ENCODE measurements at regions not wholly inside any gene's neighbourhood (a gene's known extent, or its start where the extent isn't known, plus 50 kb on each side); places are given as distances from the start of the nearest gene placed in this dataset.
A peak's percentile ranks its signal among the peaks of the same experiment; 100 is the strongest.
"Not testable (repeated sequence)": the region's sequence is repeated elsewhere in the genome, so short reads cannot be mapped to it uniquely, and the experiment has no call there.

GRCh38 chr9:73869264-73869663 is 627.9 kb upstream of the RORB start:
- DNase-seq (ENCODE audit: low spot score), result peak; percentile 61

GRCh38 chr9:73871636-73872035 is 625.5 kb upstream of the RORB start:
- no peak for DNase-seq (ENCODE audit: low spot score)

DNA sequence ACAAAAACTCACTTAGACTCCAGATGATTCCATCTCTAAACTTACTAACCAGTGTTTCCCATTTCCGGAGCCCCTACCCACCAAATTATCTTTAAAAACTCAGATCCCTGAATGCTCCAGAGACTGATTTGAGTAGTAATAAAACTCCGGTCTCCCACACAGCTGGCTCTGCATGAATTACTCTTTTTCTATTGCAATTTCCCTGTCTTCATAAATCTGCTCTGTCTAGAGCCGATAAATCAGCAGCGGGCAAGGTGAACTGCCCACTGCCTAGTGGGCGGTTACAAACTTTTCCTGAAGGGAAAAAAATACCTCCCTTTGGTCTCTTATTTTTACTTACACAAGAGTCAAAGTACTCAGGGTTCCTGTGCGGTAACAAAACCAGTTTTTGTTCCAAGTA is 624.4 kb upstream of the RORB start:
- no peak for DNase-seq (ENCODE audit: low spot score)

GRCh38 chr9:73880101-73880500 is 617.0 kb upstream of the RORB start:
- DNase-seq (ENCODE audit: low spot score), result no peak

DNA sequence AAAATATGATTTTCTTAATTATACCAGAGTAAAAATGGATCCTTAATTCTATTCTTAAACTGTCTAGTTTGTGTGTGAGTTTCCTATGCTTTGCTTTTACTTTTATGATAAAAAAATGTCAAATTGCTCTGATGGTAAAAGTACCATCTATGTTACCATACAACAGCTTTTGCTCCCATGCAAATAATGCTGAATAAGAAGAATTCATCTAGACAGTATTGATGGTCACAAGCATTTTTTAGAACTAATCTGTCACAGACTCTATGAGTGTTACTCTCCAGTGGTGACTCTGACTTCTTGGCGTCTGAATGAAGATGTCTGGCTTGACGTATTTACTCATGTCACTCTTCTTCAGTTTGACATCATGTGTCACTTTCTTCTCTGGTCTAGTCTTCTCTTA is 608.1 kb upstream of the RORB start:
- DNase-seq (ENCODE audit: low spot score), result no peak

- no peak for DNase-seq (ENCODE audit: low spot score)
Observed at GRCh38 chr9:73890685-73891277, 606.4 kb upstream of the RORB start.

DNA sequence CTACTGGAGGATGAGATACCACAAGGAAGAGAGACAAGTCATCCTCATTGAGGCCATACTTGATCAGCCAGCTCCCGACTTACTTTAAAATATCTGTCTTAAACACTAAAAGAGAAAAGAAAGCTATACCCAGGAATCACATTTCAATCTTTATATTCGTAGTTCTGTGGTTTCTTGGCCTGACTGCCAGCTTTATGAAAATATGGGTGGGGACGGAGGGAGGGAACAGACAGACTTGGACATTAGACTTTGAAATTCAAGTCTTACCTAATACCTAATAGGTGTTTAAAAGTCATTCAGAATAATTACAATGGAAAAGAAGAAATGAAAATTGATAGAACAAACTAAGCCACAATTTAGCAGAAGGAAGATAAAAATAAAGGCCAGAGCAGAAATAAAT is 604.8 kb upstream of the RORB start:
- DNase-seq (ENCODE audit: low spot score), result no peak

DNA sequence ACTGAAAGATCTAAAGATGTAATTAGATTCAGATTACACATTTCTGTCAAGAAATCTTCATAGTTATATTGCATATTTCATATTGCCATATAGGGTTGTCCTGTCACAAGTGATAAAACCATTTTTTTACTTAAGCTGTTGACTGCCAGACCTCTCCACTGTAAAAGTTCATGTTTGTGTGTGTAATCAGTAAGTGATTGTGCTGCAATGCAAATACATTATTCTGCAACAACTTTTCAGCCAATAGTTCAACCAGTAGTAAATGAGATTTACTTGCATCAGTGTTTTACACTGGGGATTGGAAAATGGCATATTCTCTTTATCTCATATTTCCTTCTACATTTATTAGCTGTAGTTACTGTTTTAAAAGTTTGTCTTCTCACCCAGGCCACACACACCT is 603.9 kb upstream of the RORB start:
- no peak for DNase-seq (ENCODE audit: low spot score)

DNA sequence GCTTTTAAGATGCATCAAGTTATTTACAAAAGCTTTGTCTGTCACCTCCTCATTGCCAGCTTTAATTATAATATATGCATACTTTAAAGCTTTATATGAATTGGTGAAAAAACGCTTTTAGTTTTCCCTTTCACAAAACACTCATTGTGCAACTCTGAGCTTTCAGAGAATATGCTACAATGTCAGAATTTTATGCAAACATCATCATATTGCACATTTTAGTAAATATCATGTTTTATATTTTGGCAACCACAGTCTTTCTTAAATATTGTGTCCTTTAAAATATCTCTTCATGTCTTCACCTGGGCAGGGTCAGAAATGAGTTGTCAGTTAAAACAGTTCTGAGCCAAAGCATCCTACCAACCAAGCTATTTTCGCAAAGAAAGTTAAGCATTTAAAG is 601.1 kb upstream of the RORB start:
- DNase-seq (ENCODE audit: low spot score), result no peak

DNA sequence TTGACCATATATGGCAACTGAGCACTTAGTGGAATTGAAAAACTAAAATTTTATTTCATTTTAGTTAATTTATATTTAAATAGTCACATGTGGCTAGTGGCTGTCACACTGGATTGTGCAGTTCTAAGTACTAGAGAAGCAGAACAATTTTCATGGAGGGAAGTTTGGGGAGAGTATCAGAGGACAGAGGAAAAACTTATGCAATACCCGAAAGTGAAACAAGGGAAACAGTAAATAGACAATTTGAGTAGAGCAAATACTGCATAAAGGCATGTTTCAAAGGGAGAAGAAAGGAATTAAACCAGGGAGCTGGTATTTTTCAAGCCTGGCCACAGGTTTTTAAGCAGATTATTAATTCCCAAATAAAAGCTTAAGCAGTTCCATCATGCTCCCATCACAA is 590.5 kb upstream of the RORB start:
- no peak for DNase-seq (ENCODE audit: low spot score)

- DNase-seq (ENCODE audit: low spot score), result no peak
Observed at GRCh38 chr9:73911804-73912203, 585.3 kb upstream of the RORB start.

- no peak for DNase-seq (ENCODE audit: low spot score)
Observed at GRCh38 chr9:73916016-73916673, 581.0 kb upstream of the RORB start.

DNA sequence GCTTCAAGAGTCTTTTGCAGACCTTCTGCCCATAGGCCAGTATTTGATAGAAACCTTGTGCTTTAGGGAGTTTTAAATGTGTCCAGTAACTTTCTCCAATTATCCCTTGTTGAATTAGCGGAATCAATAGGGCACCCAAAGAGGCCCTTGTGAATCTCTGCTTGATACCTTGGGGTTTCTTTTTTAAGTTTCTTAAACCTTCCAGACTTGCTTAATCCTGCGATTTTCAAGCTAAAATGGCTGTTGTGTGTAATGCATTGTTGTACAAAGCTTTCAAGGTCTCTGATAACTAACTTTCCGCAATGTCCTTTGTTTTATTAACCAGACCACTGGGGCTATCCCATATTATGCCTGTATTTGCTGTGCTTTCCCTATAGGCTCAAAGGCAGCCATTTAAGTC is 577.4 kb upstream of the RORB start:
- no peak for DNase-seq (ENCODE audit: low spot score)

- DNase-seq (ENCODE audit: low spot score), result no peak
Observed at GRCh38 chr9:73923796-73924195, 573.3 kb upstream of the RORB start.

- no peak for DNase-seq (ENCODE audit: low spot score)
Observed at GRCh38 chr9:73951147-73951546, 546.0 kb upstream of the RORB start.

GRCh38 chr9:73962792-73963191 is 534.3 kb upstream of the RORB start:
- DNase-seq (ENCODE audit: low spot score), result no peak

GRCh38 chr9:73969936-73970335 is 527.2 kb upstream of the RORB start:
- DNase-seq (ENCODE audit: low spot score), result no peak

GRCh38 chr9:73976424-73976823 is 520.7 kb upstream of the RORB start:
- DNase-seq (ENCODE audit: low spot score), result not testable (repeated sequence)

- DNase-seq (ENCODE audit: low spot score), result no peak
Observed at GRCh38 chr9:73979894-73980264, 517.3 kb upstream of the RORB start.

- no peak for DNase-seq (ENCODE audit: low spot score)
Observed at GRCh38 chr9:73980754-73981153, 516.4 kb upstream of the RORB start.

GRCh38 chr9:73981405-73981804 is 515.7 kb upstream of the RORB start:
- DNase-seq (ENCODE audit: low spot score), result no peak

DNA sequence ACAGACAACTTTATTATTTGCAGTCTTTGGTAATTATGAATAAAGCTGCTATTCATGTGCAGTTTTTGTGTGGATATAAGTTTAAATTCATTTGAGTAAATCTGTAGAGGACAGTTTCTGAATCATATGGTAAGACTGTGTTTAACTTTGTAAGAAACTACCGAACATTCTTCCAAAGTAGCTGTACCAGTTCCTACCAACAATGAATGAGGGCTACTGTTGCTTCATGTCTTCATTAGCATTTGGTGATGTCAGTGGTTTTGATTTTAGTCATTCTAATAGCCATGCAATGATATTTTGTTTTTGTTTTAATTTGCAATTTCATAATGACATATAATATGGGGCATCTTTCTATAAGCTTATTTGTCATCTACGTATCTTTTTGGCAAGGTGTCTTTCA is 501.3 kb upstream of the RORB start:
- no peak for DNase-seq (ENCODE audit: low spot score)

GRCh38 chr9:73996844-73997243 is 500.3 kb upstream of the RORB start:
- no peak for DNase-seq (ENCODE audit: low spot score)

DNA sequence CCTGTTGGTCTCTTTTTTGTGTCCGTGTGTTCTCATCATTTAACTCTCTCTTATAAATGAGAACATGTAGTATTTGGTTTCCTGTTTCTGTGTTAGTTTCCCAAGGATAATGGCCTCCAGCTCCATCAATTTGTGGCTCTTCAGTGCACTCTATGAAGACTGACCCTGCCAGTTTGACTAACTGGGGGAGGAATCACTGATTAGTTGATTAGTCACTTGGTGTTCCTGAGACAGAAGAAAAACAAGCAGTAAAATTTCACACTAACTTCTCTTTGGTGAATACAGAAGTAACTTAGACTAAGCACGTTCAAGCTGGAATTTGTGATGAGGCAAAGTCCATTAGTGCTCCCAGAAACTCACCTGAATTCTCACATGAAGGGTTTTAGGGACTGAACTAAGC is 495.8 kb upstream of the RORB start:
- no peak for DNase-seq (ENCODE audit: low spot score)

Measured in activated CD4-positive, alpha-beta T cell treated with anti-CD3 and anti-CD28 coated beads, Interleukin-2, Interleukin-4, amounts not matched to agents 100 ng/mL and 50 ng/mL, durations not matched to agents 16 hours and 8 hours (primary cell).